ENCODE measurements at regions not wholly inside any gene's neighbourhood (a gene's known extent, or its start where the extent isn't known, plus 50 kb on each side); places are given as distances from the start of the nearest gene placed in this dataset.

DNA sequence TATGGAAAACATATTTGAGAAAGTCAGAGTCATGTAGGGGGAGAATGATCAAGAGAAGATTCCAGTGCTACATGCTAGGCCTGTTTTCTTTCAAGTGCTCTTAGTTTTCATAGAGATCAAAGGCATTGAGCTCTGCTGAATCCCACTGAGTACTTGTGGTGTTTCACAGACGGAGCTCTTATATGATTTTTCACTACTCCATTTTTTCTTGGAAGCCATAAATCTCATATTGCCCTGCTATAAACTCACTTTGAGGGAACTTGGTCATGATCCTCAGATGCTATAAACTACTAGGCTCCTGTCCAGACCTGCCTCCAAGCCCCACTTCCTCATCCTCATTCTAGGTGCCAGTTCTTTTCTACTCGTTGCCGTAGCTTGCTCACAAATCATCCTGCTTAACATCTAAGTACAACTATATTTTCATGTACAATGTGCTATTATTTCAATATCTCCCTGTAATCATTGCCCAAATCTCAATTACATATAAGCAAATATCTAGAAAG, 180.8 kb upstream of the CCDC179 start:
- no peak for DNase-seq (ENCODE audit: low read depth)

DNA sequence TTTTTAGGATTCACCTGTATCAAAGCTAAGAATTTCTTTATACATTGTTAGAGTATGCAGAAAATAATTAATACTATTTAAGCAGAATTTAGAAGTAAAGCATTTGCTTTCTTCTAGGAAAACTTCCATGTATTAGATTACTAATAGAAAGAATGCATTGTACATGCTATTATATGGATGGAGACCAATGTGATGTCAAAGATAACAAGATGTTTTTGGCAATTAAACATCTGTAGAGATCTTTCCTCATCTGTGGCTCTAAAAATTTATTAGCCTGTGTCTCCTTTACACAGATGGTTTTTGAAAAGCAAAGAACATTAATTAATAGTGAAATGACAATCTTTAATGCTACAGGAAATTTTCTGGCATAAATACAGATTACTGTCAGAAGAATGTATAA, 198.4 kb upstream of the CCDC179 start:
- no peak for DNase-seq (ENCODE audit: low read depth)

DNA sequence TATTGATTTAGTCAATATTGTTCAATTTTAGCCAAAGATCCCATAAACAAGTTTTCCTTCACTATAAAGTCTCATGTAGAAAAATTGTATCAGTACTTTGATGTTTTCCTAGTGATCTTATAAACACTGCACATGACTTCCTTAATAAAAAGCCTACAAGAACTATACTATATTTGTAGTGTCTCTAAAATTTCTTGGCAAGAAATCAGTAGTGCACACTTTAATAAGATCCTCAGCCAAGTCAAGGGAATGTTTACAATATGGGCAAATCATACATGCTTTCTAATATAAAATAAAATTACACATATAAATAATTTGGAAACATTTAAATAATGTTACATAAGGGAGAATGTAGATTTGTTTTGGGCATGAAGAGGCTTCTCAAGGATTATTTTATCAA, 203.0 kb upstream of the CCDC179 start:
- no peak for DNase-seq (ENCODE audit: low read depth)

DNA sequence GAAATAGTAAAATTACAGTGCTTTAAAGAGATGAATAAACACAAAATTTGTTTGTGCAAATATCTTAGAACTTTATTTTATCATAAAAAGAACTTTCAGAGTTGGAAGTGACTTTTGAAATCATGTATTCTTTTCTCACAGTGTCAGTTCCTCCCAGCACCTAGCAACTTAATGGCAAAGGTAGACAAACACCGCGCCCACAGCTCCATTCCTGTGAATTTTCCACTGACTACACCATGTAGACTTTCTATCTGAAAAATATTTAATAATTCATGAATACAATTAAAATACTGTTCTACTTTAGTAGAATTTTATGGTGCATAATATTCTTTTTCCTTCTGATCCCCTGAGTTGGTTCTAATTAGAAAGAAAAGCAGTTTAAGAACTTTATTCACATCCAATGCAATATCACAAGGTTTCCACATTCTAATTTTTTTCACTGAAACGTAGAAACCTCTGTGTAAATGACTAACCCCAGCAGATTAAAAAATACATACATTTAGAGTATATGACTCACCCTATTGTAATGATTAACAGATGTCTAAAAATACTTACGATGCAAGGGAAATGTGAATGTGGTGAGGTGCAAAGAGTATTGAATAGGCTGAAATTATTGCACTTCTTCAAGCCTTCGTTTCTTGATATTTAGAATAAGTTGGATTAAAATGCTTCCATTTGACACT, 218.2 kb upstream of the CCDC179 start:
- no peak for DNase-seq (ENCODE audit: low read depth)

DNA sequence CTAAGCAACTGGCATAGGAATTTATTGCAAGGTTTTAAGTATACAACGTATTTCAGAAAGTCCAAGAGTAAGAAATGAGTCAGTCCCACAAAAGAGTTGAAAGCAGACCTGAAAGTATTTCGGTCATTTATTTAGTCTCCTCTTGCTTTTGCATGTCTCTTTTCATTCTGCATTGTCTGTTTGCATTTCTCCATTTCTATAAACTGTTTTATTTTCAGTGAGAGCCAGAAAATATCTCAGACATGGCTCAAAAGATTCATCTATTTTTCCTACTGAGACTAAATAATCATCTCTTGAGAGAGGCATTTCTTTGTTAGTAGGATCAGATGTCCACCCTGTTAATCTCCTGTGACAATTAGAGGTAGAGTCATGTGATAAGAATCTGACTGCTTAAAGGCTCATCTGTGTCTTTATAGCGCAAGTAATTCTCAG, 219.1 kb upstream of the CCDC179 start:
- DNase-seq (ENCODE audit: low read depth) = no peak

DNA sequence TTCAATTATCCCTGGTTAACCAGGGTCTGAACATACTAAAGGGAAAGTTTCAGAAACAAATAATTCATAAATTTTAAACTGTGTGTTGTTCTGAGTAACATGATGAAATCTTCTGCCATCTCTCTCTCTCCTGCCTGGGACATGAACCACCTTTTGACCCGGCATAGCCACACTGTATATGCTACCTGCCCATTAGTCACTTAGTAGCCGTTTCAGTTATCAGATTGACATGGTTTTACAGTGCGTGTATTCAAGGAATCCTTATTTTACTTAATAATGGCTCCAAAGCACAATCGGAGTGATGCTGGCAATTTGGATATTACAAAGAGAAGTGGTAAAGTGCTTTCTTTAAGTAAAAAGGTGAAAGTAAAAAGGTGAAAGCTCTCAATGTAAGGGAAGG, 227.1 kb upstream of the CCDC179 start:
- no peak for DNase-seq (ENCODE audit: low read depth)

DNA sequence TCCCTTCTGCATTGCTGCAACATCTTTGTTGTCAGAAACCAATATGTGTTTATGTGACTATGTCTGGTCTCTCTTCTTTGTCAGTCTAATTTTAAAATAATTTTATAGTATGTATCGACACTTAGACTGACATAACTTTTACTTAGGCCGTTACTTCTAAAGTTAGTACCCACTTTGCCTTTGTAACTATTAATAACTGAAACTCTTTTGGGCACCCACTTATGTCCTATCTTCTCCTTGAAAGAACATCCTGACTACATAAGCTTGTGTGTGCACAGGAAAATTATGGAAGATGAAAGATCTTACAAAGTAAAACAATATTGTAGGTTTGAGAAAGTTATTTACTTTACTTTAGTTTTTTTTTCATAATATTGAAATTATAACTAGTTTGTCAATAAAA, 230.4 kb upstream of the CCDC179 start:
- DNase-seq (ENCODE audit: low read depth) = no peak

DNA sequence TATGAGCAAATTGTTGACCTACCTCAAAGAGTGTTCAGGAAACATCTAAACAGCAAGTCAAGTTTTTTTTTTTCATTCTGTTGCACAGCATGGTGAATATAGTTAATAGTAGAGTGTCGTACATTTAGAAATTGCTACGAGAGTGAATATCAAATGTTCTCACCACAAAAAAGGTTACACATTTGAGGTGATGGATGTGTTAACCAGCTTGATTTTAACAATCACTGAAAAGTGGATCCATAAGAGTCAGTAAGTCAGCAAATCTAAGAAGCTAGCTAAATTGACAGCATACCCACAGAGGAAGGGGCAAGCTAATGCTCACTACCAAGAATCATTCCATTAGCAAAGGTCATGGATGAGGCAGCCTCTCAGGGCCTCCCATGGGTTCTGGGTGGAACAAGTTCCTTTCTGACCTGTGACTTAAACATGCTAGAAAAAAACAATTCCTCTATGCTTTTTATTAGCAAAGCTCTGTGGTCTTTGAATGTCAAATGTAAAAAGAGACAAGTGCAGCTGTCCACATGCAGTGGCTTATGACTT, 235.4 kb upstream of the CCDC179 start:
- DNase-seq (ENCODE audit: low read depth) = no peak

DNA sequence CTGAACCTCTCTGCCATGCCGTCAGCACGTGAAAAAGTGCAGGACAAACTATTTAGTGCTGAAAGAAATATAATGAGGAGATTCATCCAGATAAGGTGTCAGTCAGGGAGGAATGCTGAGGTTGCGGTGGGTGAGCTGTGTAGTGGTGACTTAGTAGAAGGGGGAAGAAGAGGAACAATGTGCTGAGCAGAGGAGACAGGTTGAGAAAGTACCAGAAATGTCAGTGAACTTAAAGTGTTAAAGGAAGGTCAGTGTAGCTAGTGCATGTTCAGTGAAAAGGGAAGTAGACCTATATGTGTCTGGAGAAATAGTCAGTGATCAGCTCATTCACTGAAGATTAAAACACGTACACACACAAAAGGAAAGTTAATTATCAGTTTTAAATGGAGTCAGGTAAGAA, 237.6 kb upstream of the CCDC179 start:
- no peak for DNase-seq (ENCODE audit: low read depth)

DNA sequence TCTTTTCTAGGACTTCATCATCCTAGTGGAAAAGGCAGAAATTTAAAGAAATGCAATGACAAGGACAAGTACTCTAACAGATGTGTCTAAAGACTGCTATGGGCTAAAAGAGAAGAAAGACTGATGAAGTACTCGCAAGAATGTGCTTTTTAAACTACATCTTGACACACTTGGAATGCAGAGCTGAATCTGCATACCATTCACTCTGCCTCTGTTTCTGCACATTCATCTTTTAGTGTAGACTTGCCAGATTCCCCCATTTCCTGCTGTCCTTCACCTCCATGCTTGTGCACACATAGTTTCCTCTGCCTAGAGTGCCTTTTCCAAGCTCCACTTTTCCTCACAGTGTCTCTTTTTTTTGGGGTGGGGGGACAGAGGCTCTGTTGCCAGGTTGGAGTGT, 239.0 kb upstream of the CCDC179 start:
- no peak for DNase-seq (ENCODE audit: low read depth)

DNA sequence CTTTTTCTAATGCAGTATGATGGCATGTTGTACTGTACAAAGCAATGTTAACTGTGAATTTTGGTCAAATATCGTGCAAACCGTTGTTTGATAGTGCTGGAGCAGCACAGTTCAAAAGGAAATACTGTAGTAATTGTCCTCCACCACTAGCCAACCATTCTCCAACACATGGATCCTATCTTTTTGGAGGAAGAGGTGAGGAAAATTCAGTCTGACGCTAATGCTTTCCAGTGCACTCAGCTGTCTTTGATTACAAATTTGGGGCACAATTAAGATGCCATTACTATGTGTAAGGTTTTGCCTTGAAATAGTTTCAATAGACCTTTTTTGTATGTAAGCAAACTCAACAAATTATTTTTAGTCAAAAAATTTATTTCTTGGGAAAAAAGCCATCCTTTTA, 240.5 kb upstream of the CCDC179 start:
- no peak for DNase-seq (ENCODE audit: low read depth)

DNA sequence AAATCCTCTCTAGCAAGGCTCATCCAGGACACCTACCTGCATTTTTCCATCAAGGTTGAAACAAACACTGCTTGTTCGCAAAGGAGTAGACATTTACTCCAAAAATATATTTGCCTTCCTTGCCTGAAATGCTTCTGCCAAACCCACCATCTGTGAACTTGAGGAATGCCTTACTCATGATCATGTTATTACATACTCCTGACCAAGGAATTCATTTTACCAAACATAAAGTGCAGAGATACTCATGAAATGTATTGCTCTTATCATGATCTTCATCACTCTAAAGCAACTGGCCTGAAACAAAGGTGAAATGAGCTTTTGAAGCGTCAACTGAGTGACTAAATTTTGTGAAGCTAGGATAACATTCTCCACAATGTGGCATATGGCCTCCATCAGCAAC, 243.1 kb upstream of the CCDC179 start:
- no peak for DNase-seq (ENCODE audit: low read depth)

DNA sequence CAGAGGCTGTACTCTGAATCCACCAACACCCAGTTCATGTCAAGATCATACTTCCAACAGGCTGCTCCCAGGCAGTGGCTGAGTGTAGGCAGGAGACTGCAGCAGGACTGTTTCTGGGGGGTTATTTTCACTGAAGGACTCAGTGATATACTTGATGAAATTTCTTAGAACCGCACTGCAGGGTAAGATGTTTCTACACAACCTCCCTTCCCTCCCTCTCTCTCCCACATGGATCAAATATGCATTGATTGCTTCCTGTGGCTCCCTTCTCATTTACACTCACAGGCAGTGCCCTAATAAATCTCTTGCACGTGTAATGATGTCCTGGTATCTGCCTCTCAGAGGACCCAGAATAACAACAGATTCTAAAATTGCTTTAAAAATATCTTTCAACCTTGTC, 251.3 kb upstream of the CCDC179 start:
- no peak for DNase-seq (ENCODE audit: low read depth)

DNA sequence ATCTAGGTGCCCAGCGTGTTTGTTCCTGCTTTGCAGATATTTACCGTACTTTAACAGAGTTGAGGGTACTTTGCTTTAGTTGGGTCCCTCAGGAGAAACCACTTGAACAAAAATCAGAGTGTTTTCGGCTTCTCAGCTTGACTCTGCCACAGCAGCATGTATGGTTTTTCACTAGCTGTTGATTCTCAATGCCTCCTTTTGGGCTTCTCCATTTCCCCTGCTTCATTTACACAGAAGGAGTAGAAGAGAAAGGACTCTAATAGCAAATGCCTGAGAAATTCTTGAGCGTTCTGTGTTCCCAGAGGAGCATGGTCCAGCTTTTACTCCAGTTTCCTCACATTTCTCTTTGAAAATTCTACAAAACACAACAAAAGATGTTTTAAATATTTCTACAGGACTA, 252.1 kb upstream of the CCDC179 start:
- DNase-seq (ENCODE audit: low read depth) = no peak

DNA sequence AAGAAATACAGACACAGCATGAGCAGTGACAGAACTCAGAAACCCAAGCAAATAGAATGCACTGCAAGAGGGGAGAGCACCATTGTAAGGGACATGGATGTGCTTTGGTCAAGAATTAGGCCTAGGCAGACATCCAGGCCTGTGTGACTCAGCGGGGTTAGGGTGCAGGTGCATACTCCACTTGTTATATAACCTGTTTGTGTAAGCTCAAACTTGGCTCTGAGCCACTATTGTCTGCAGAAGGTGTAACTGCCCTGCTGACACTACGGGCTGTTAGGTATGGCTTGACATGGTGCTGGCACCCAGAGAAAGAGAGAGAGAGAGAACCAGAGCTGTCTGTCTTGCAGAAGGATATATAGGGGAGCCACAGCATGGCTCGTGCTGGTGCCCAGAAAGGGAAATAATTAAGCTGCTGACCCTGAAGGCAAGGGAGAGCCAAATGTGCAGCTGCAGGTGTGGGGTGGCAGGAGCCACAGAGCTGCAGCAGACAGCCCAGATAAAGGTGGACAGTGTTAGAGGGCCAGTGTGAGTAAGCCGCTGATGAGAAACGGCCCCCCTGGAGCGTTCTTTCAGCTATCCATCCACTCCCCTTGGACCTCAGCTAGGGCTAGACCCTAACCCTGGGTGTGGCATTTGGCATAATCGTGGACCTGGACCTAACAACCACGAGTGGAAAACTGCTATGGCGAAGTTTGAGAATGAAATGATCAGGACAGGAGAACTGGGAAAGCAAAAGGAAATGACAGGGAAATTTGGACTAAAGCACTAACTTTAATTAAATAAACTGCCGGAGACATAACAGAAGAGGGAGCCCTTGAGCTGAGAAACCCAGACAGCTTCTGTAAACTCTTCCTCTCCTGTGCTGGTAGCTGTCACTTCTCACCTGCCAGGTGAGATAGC, 253.0 kb upstream of the CCDC179 start:
- peak; percentile 19 for DNase-seq (ENCODE audit: low read depth)

DNA sequence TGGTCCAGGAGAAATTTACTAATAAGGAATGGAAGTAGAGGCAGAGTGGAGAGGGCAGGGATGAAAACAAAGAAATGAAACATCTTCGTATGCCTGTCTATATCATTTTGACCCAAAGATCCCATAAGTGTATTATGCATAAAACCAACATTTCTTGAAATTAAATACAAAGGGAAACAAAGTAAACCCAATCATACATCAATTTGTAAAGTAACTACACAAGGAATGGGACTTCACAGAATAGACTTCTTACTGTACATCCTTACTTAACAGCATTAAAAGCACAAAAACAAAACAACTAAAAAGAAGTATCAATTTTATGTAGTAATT, 253.6 kb upstream of the CCDC179 start:
- DNase-seq (ENCODE audit: low read depth) = no peak

DNA sequence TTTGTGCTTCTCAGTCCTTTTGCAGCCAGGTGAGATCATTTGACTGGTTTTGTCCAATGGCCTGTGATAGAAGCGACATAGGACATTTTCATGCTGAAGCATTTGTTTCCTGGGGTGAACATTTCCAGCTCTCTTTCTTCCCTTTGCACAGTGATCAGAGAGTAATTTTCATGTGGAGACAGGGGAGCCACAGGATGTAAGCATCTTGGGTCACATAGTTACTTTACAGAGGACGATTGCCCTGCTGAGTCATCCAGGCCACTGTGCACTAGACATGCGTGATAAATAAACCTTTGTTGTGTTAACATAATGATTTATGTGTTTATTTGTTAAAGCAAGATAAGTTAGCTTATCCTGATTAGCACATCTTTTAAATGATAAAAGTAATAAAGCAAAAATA, 263.5 kb upstream of the CCDC179 start:
- no peak for DNase-seq (ENCODE audit: low read depth)

DNA sequence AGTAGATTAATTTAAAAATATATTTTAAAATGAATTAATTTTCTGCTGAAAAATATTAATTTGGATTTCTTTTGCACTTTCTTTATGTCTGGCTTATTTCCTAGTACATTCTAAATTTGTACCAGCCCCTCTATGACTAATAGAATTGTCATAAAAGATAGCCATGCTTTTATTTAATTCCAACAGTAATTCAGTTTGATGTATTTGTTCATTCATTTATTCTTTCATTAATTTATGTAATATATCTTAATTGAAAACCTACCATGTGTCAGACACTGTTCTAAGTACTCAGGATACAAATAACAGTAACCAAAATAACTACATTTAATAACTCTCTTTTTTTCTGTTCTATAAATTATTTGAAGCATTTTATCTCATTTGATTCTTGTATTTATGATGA, 264.0 kb upstream of the CCDC179 start:
- DNase-seq (ENCODE audit: low read depth) = no peak

DNA sequence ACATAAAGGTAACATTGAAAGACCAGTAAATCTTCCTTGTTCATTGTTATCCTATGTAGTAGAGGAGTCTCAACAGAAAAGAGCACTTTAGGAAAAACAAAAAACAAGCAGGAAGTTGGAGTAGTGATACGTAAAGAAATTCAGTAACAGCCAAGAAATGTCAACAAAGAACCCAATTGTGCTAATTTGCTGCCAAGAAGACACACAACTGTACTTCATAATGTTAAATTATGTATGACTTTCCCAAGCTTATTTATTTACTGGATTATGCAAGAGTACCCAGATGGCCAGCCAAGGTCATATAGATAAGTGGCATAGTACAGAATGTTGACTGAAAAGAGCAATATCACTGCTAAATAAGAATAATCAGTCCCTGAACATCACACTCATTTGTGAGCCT, 264.7 kb upstream of the CCDC179 start:
- DNase-seq (ENCODE audit: low read depth) = no peak

DNA sequence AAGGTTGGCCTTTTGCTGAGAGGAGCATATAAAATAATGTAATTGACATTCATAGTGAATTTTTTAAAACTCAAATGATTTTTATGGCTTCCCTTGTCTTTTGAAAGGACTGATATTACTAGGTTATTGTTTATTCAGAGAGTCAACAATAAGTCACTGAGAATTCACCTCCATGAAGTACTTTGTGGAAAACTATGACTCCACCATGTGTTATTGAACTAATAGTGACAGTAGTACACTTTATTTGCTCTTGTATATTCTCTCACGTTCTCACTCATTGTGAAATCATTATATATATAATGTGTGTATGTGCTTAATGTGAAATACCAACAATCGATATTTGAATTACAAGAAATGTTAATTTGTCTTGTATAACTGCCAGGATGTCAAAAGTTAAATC, 267.4 kb upstream of the CCDC179 start:
- no peak for DNase-seq (ENCODE audit: low read depth)

DNA sequence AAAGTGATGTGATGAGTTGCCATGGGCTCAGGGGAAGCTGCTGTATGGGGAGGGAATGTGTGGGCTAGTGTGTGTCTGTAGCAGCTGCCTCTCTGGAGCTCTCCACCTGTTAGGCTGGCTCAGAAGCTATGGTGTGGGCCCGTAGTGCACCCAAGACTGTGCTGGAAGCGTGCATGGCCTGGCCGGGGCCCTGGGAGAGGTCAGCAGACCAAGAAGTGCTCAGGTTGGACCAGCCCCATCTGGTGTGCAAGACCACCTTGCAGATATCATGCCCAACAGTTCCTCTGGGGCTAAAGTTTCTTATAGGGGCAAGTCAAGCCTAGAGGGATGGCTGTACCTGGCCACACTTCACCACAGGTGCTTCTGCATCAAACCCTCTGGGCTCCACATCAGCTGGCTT, 274.4 kb upstream of the CCDC179 start:
- no peak for DNase-seq (ENCODE audit: low read depth)

DNA sequence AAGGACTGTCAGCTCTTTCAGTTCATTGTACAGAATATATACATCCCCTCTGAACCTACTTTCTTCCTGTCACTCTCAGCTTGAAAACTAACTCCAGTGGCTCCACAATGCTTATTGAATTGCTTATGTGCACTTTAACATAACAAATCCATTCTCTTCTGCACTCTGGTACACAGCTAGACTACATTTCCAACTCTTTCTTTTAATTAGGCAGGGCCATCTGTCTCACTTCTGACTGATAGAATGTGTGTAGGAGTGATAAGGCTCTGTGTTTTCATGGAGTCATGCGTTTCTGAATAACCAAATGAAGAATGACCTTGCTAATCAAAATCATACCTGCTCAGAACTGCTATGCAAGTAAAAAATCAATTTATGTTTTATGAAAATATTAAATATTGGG, 278.5 kb upstream of the CCDC179 start:
- no peak for DNase-seq (ENCODE audit: low read depth)

DNA sequence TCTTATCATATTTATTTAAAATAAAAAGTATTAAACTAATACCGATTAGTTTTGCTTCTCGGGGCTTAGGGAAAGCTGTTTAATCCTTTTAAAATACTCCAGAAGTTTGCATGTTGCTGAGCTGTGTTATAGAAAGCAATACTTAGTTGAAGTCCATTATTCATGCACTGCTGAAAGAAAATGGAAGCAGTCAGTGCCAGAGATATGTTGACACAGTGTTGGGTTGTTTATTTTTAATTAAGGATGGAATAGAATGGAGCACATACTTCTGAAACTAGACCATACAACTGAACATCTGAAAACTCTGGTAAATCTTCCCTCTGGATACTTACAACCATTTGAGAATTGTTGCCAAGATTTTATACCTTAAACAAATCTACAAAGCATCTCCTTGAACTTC, 282.7 kb upstream of the CCDC179 start:
- DNase-seq (ENCODE audit: low read depth) = no peak
